GM10266 (cell line): ENCODE measurements at regions not wholly inside any gene's neighbourhood (a gene's known extent, or its start where the extent isn't known, plus 50 kb on each side); places are given as distances from the start of the nearest gene placed in this dataset.
"Not testable (repeated sequence)": the region's sequence is repeated elsewhere in the genome, so short reads cannot be mapped to it uniquely, and the experiment has no call there.

Experiments used
- DNase-seq: peaks from one replicate; pipeline ENCODE4 v3.0.0; 2012; ENCODE audit errors: extremely low spot score
- TF ChIP-seq, protein P1 (sequence below): IDR thresholded peaks from 2 replicates; pipeline ENCODE4 v1.5.1; 2012; ENCODE audit warnings: mild to moderate bottlenecking, low read depth; ENCODE audit not compliant: control insufficient read depth, insufficient read depth; ENCODE audit errors: missing control alignments

DNA sequence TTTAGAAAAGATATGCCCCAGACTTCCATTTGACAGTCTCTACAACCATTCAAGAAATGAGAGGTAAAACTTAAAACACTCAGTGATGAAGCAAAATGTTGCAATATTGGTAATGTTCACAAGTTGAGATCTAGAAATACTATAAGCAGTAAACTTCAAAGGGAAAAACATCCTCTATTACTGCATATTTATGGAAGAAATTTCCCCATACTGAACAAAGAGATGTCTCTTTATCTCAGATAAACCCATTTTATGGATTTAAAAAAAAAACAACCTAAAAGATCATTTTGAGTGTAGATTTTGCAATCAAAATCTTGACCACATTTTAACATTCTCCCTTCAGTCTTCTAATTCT, 177.8 kb upstream of the TAB2 start:
- TF ChIP-seq, protein P1, sequence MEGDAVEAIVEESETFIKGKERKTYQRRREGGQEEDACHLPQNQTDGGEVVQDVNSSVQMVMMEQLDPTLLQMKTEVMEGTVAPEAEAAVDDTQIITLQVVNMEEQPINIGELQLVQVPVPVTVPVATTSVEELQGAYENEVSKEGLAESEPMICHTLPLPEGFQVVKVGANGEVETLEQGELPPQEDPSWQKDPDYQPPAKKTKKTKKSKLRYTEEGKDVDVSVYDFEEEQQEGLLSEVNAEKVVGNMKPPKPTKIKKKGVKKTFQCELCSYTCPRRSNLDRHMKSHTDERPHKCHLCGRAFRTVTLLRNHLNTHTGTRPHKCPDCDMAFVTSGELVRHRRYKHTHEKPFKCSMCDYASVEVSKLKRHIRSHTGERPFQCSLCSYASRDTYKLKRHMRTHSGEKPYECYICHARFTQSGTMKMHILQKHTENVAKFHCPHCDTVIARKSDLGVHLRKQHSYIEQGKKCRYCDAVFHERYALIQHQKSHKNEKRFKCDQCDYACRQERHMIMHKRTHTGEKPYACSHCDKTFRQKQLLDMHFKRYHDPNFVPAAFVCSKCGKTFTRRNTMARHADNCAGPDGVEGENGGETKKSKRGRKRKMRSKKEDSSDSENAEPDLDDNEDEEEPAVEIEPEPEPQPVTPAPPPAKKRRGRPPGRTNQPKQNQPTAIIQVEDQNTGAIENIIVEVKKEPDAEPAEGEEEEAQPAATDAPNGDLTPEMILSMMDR, result no peak
- no peak for DNase-seq

DNA sequence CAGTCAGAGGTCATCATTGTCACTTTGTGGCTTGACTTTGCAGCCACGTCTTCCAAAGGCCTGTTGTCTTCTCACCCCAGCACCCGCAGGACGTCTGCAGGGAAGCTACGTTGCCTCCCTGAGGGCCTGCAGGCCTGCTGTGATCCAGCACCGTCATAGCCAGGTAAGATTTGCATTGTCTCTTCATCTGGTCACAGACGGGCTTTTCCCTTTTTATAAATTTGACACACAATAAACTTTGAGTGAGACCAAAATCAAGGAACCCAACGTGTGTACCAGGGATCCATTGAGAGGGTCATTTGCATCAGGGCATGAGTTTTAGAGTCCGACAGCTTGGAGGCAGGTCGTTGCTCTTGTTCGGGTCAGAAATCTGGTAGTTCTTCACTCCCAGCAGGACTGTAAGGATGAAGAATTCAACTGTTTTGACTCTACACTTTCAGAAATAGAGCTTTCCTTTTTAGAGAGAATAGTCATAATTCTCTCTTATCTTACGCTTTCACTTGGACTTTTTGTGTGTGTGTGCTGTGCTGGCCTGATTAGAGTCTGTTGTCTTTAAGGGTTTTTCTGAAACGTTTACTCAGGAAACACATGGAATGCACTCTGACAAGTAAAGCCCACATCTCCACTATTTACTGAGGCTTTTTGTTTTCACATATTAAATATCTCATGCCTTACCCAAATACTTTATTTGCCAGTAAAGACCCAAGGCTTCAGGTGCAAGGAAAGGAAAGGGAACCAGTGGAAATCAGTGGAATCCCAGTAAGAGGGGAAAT, 177.2 kb upstream of the TAB2 start:
- peak; percentile 38 for DNase-seq

DNA sequence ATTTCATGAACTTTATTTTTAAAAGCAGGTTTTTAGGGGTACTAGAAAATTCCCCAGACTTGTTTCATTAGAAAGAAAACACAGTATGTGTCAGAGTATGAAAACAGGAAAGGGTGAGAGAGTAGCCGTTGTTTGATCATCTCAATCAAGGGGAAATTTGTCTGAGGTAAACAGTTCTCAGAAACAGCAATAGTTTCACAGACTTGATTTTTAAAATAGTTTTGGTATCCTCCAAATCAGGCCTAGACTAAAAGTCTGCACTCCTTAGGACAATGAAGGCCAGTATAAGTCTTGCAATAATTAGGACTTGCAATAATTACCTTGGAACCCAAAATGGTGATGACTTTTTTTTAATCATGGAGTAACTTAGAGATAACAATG, 176.6 kb upstream of the TAB2 start:
- TF ChIP-seq, protein P1, result no peak
- DNase-seq, result peak; percentile 28

More for the DNA sequence above, 177.2 kb upstream of the TAB2 start:
- TF ChIP-seq, protein P1, result no peak

DNA sequence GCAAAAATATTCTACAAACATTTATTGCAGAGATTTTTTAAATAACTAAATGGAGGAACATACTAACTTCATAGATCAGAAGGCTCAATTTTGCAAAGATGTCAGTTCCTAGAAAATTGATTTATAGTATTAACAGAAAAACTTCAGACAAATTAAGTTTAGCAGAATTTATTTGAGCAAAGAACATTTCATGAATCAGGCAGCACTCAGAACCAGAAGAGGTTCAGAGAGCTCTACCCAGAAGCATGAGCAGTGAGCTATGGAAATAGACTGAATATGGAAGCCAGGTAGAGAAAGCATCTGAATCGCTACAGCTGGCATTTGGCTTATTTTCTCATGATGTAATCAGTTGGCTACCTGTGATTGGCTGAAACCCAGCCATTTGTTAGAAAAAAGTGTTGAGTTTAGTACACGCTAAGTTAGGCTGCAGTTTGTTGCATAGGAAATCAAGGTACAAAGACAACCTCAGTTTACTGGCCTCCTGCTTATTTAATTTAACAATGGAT, 174.5 kb upstream of the TAB2 start:
- no peak for DNase-seq
- TF ChIP-seq, protein P1, result no peak

DNA sequence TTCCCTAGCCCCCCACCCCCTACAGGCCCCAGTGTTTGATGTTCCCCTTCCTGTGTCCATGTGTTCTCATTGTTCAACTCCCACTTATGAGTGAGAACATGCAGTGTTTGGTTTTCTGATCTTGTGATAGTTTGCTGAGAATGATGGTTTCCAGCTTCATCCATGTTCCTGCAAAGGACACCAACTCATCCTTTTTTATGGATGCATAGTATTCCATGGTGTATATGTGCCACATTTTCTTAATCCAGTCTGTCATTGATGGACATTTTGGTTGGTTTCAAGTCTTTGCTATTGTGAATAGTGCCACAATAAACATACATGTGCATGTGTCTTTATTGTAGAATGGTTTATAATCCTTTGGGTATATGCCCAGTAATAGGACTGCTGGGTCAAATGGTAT, 171.7 kb upstream of the TAB2 start:
- not testable (repeated sequence) for DNase-seq

DNA sequence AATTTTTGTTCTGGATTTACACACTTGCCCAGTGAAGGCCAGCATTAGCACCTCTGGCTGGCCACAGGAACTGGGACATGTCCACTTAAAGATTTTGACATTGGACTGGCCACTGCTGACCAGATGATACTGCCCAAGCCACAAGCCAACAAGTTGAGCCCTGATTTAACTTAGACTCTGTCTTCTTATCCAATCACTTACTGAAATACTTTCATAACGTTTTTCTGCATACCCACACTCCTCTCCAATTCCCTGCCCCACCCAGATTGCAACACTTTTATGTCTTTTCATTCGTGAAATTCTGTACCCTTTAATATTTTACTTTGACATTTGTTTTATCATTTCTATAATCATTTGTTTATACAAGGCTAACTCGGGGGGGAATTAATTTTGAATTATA, 170.3 kb upstream of the TAB2 start:
- DNase-seq, result no peak
- TF ChIP-seq, protein P1, result no peak

DNA sequence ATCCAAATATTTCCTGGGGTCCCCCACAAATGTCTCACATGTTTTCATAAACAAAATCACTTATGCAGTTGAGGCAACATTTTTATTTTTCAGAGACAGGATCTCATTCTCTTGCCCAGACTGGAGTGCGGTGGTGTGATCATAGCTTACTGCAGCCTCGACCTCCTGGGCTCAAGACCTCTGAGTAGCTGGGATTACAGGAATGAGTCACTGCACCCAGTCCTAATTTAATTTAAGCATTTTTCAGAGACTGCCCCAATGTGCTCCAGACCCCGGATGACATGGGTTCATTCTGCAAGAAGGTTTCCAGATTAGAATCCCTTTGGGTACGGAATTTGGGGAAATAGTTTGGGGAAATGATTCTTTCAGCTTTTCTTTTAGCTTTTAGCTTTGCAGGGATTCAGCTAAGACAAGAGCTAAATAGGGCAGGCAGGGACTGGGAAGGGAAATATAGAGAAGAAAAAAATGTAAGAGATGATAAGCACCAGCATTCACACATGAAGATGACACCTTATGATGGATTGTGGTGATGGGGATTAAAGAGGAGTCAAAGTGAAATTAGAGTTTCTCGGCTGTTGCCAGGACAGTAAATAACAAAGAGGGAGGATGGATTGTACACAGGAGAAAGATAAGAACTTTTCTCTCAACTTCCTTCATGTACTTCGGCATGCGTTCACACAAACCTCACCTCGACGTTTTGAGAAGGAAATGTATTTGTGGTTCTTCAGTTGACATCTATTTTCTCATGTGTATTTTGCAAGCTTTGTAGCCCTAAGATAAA, 169.4 kb upstream of the TAB2 start:
- TF ChIP-seq, protein P1, result no peak
- DNase-seq, result no peak

DNA sequence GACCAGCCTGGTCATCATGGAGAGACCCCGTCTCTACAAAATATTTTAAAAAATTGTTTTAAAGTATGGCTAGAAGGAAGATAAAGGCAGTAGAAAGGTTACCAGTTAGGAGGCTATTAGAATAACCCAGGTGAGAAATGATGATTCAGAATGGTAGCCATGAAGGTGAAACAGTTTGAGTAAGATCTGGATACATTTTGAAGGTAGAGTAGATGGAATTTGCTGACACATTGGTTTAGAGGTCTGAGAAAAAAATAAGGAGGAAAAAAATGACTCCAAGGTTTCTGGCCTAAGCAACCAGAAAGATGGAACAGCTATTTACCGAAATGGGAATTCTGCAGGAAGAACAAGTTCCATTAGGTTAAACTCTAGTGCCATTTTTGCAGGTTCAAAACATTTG, 167.9 kb upstream of the TAB2 start:
- TF ChIP-seq, protein P1, result no peak
- DNase-seq, result no peak
